Stomach (tissue), 4 donors: ENCODE measurements at regions not wholly inside any gene's neighbourhood (a gene's known extent, or its start where the extent isn't known, plus 50 kb on each side); places are given as distances from the start of the nearest gene placed in this dataset.

Experiments
- POLR2A ChIP-seq, 4 donors: fragments of 450-650 bp; IDR thresholded peaks; one replicate each; pipeline ENCODE4 v1.6.1; 2016; ENCODE audit warnings: antibody characterized with exemption in 4 of 4, control low read depth in 2 of 4, mild to moderate bottlenecking in 1 of 4, moderate library complexity in 1 of 4
- TF ChIP-seq, protein P1 (sequence below), 7 experiments: fragments of 450-650 bp in 4 of 7; fragments of 200-600 bp in 3 of 7; sonication (generic) in 3 of 7; IDR thresholded peaks; one replicate each; pipeline ENCODE4 v1.5.1; 2016 to 2019; ENCODE audit warnings: antibody characterized with exemption in 7 of 7, control low read depth in 2 of 7, mild to moderate bottlenecking in 1 of 7

DNA sequence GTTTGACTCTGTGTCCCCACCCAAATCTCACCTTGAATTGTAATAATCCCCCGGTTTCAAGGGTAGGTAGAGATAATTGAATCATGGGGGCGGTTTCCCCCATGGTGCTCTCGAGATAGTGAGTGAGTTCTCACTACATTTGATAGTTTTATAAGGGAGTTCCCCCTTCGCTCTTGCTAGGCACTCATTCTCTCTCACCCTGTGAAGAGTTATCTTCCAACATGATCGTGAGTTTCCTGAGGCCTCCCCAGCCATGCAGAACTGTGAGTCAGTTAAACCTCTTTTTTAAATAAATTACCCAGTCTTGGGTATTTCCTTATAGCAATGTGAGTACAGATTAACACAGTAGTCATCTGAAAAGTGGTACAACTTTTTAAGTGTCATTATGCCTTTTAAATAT is 913.5 kb upstream of the LRRN3 start:
- TF ChIP-seq, protein P1, sequence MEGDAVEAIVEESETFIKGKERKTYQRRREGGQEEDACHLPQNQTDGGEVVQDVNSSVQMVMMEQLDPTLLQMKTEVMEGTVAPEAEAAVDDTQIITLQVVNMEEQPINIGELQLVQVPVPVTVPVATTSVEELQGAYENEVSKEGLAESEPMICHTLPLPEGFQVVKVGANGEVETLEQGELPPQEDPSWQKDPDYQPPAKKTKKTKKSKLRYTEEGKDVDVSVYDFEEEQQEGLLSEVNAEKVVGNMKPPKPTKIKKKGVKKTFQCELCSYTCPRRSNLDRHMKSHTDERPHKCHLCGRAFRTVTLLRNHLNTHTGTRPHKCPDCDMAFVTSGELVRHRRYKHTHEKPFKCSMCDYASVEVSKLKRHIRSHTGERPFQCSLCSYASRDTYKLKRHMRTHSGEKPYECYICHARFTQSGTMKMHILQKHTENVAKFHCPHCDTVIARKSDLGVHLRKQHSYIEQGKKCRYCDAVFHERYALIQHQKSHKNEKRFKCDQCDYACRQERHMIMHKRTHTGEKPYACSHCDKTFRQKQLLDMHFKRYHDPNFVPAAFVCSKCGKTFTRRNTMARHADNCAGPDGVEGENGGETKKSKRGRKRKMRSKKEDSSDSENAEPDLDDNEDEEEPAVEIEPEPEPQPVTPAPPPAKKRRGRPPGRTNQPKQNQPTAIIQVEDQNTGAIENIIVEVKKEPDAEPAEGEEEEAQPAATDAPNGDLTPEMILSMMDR (IDR thresholded peaks at IDR 0.05): no peak
- no peak for TF ChIP-seq POLR2A (IDR thresholded peaks at IDR 0.05)
